Endothelial cell of umbilical vein (primary cell): ENCODE measurements at regions not wholly inside any gene's neighbourhood (a gene's known extent, or its start where the extent isn't known, plus 50 kb on each side); places are given as distances from the start of the nearest gene placed in this dataset.

Experiments used
- BruUV-seq: library from RNA; stranded (reverse); fragments of 400-500 nt; replicated peaks from 2 replicates; lab custom pipeline; 2021; lab: Mats Ljungman, UMichigan
- CTCF ChIA-PET: fragments of 300-600, 350-600 bp; sonication (Branson Sonifier 250); formaldehyde crosslinking; loops from one replicate; lab custom pipeline; 2021; ENCODE audit warnings: antibody characterized with exemption, inconsistent platforms; lab: Charles Lee
- POLR2A ChIA-PET: fragments of 300-600, 350-600 bp; sonication (Branson Sonifier 250); formaldehyde crosslinking; loops from one replicate; lab custom pipeline; 2021; ENCODE audit warnings: antibody characterized with exemption, inconsistent platforms; lab: Charles Lee
- DNase-seq: peaks from one replicate; pipeline ENCODE4 v3.0.0-alpha.2; 2011; ENCODE audit warnings: low read depth, low spot score
- FAIRE-seq: peaks from 2 replicates; lab custom pipeline; 2011; peaks lifted over from hg19 to GRCh38; lab: Jason Lieb, UNC
- H2AFZ ChIP-seq: 2 replicates; pipeline ENCODE4 v1.6.0; 2012; ENCODE audit warnings: low read depth, low read length, control low read depth, inconsistent platforms
- H3K27ac ChIP-seq: 2 replicates; pipeline ENCODE4 v1.5.1; 2011; ENCODE audit warnings: low read depth, mild to moderate bottlenecking, control low read depth, low read length, moderate library complexity; ENCODE audit not compliant: insufficient read depth
- H3K27me3 ChIP-seq, 2 experiments: 2 replicates each; pipeline versions ENCODE4 v1.6.0 to v1.6.1; 2011; ENCODE audit warnings: low read length in 2 of 2, mixed read lengths in 1 of 2; ENCODE audit not compliant: control insufficient read depth in 2 of 2, insufficient read depth in 2 of 2
- H3K36me3 ChIP-seq, 2 experiments: 2 replicates in 1 of 2; 3 replicates in 1 of 2; pipeline ENCODE4 v1.5.1; 2011; ENCODE audit warnings: low read length in 2 of 2, mild to moderate bottlenecking in 1 of 2, moderate library complexity in 1 of 2; ENCODE audit not compliant: control insufficient read depth in 2 of 2, insufficient read depth in 2 of 2; ENCODE audit errors: extremely low read depth in 1 of 2
- H3K4me1 ChIP-seq: 3 replicates; pipeline ENCODE4 v1.5.1; 2011; ENCODE audit warnings: mild to moderate bottlenecking, low read length; ENCODE audit not compliant: control insufficient read depth, insufficient read depth; ENCODE audit errors: extremely low read depth
- H3K4me2 ChIP-seq: 2 replicates; pipeline ENCODE4 v1.6.1; 2011; ENCODE audit warnings: low read length, control low read depth, mixed read lengths; ENCODE audit not compliant: insufficient read depth
- H3K4me3 ChIP-seq, 3 experiments: fragments of 200-600 bp in 1 of 3; sonication (generic), shearing (Covaris generic) in 1 of 3; replicated peaks in 1 of 3; 2 replicates each; pipeline ENCODE4 v1.5.1; 2011 to 2016; ENCODE audit warnings: control low read depth in 3 of 3, low read length in 3 of 3, mild to moderate bottlenecking in 2 of 3, inconsistent platforms in 1 of 3, low read depth in 1 of 3, moderate library complexity in 1 of 3; ENCODE audit not compliant: insufficient read depth in 1 of 3
- H3K79me2 ChIP-seq: 2 replicates; pipeline ENCODE4 v1.6.0; 2012; ENCODE audit warnings: low read length, inconsistent platforms; ENCODE audit not compliant: control insufficient read depth, insufficient read depth
- H3K9ac ChIP-seq: replicated peaks from 2 replicates; pipeline ENCODE3; 2011; ENCODE audit warnings: low read length, control low read depth; ENCODE audit not compliant: insufficient read depth; ENCODE audit errors: extremely low read depth
- H3K9me1 ChIP-seq: replicated peaks from 3 replicates; pipeline ENCODE4 v1.6.0; 2011; ENCODE audit warnings: mild to moderate bottlenecking, low read length; ENCODE audit not compliant: control insufficient read depth, insufficient read depth; ENCODE audit errors: extremely low read depth
- H3K9me3 ChIP-seq: replicated peaks from 2 replicates; pipeline ENCODE4 v1.5.1; 2012; ENCODE audit warnings: low read length, inconsistent platforms; ENCODE audit not compliant: control insufficient read depth, insufficient read depth
- H4K20me1 ChIP-seq: replicated peaks from 2 replicates; pipeline ENCODE3; 2011; ENCODE audit warnings: mild to moderate bottlenecking, low read length; ENCODE audit not compliant: control insufficient read depth, insufficient read depth; ENCODE audit errors: extremely low read depth
- EZH2 ChIP-seq: IDR thresholded peaks from 2 replicates; pipeline ENCODE4 v1.6.1; 2012; ENCODE audit warnings: borderline replicate concordance, low read depth, mild to moderate bottlenecking, moderate library complexity, low read length, inconsistent platforms; ENCODE audit not compliant: severe bottlenecking
- FOS ChIP-seq: IDR thresholded peaks from 2 replicates; pipeline ENCODE4 v1.6.1; 2011; ENCODE audit warnings: mild to moderate bottlenecking, low read length, moderate library complexity, borderline replicate concordance; ENCODE audit not compliant: insufficient read depth
- GATA2 ChIP-seq: IDR thresholded peaks from 2 replicates; pipeline ENCODE4 v1.7.0; 2011; ENCODE audit warnings: low read depth, mild to moderate bottlenecking, moderate library complexity, mixed read lengths, low read length; ENCODE audit not compliant: insufficient read length, insufficient read depth
- JUN ChIP-seq: IDR thresholded peaks from 2 replicates; pipeline ENCODE4 v1.6.1; 2011; ENCODE audit warnings: borderline replicate concordance, low read depth; ENCODE audit not compliant: insufficient read length, insufficient read depth
- MYC ChIP-seq: IDR thresholded peaks from one replicate; pipeline ENCODE4 v1.6.1; 2011; ENCODE audit warnings: mild to moderate bottlenecking, low read depth, low read length
- POLR2A ChIP-seq: IDR thresholded peaks from 2 replicates; pipeline ENCODE4 v1.6.1; 2012; ENCODE audit warnings: low read depth, mild to moderate bottlenecking, control low read depth, low read length
- POLR2AphosphoS5 ChIP-seq: IDR thresholded peaks from 2 replicates; pipeline ENCODE4 v1.6.1; 2012; ENCODE audit warnings: low read depth, mild to moderate bottlenecking, control low read depth, low read length, moderate library complexity; ENCODE audit not compliant: insufficient read depth
- dilution Hi-C: fragments of 300-500 bp; cut with MboI; formaldehyde crosslinking; loops from one replicate; pipeline ENCODE4 v1.15.0; 2019; ENCODE audit warnings: low sequenced_read_pairs; ENCODE audit not compliant: extremely low pct_ligation_motif_present
- intact Hi-C: fragments of 100-400 bp; cut with micrococcal nuclease; formaldehyde crosslinking; loops from one replicate; pipeline ENCODE4 v1.10.0; 2022
- TF ChIP-seq, protein P1 (sequence below), 2 donors: IDR thresholded peaks; 1 replicate in 1 of 2; 2 replicates in 1 of 2; pipeline ENCODE4 v1.5.1; 2011; ENCODE audit warnings: low read length in 2 of 2, mild to moderate bottlenecking in 2 of 2, moderate library complexity in 2 of 2, control low read depth in 1 of 2, inconsistent platforms in 1 of 2, low read depth in 1 of 2; ENCODE audit not compliant: insufficient read depth in 1 of 2; ENCODE audit errors: extremely low read depth in 1 of 2
- TF ChIP-seq, protein P2 (sequence below): IDR thresholded peaks from 2 replicates; pipeline ENCODE4 v1.6.1; 2011; ENCODE audit not compliant: insufficient read depth, insufficient read length

DNA sequence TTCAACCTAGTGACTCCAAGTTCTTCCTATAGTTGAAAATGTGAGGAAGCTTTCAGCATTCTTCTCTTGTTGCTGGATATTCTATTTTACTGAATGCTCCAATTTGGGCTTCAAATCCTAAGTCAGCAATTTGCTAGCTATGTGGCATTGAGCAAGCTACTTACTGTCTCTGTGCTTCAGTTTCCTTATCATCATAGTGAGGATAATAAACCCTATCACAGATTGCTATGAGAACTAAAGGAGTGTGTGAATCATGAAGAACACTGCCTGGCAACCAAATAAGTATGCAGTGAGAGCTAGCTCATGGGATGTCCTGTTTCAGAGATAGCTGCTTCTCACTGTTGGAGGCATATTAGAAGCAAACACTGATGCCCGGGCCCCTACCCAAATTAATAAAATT lies 163.8 kb upstream of the CDIN1 start:
- CTCF ChIA-PET: interaction anchor here (0.6 to 1.9 kb wide), 4 partner anchors 9 to 664 kb away, joined by 3 to 7 read pairs (median 4); no protein-coding TSS in a partner anchor
- H3K27me3 ChIP-seq: no peaks in the 10 kb centered on the region
- no peak overlapping the region for H3K27ac ChIP-seq

More for the DNA sequence above, 163.8 kb upstream of the CDIN1 start:
- no peaks in the 10 kb centered on the region for H3K9me1 ChIP-seq
- POLR2A ChIA-PET: no interaction called here
- no TSS peak for BruUV-seq
- no peaks in the 10 kb centered on the region for H3K79me2 ChIP-seq
- TF ChIP-seq MYC (no peak), EZH2 (no peak), JUN (no peak), POLR2AphosphoS5 (no peak), GATA2 (no peak), POLR2A (no peak), FOS (no peak)
- TF ChIP-seq, protein P1, sequence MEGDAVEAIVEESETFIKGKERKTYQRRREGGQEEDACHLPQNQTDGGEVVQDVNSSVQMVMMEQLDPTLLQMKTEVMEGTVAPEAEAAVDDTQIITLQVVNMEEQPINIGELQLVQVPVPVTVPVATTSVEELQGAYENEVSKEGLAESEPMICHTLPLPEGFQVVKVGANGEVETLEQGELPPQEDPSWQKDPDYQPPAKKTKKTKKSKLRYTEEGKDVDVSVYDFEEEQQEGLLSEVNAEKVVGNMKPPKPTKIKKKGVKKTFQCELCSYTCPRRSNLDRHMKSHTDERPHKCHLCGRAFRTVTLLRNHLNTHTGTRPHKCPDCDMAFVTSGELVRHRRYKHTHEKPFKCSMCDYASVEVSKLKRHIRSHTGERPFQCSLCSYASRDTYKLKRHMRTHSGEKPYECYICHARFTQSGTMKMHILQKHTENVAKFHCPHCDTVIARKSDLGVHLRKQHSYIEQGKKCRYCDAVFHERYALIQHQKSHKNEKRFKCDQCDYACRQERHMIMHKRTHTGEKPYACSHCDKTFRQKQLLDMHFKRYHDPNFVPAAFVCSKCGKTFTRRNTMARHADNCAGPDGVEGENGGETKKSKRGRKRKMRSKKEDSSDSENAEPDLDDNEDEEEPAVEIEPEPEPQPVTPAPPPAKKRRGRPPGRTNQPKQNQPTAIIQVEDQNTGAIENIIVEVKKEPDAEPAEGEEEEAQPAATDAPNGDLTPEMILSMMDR (IDR thresholded peaks at IDR 0.05; ENCODE audit: extremely low read depth in 1 of 2, insufficient read depth in 1 of 2, low read depth in 1 of 2, low read length in 2 of 2): no peak
- TF ChIP-seq, protein P2, sequence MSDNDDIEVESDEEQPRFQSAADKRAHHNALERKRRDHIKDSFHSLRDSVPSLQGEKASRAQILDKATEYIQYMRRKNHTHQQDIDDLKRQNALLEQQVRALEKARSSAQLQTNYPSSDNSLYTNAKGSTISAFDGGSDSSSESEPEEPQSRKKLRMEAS: no peak
- no peak overlapping the region for H3K9ac ChIP-seq
- no peaks in the 10 kb centered on the region for H3K4me1 ChIP-seq
- FAIRE-seq (no peak), DNase-seq (no peak)
- no peaks in the 10 kb centered on the region for H4K20me1 ChIP-seq
- H3K4me2 ChIP-seq: no peak overlapping the region
- intact Hi-C loops (no loop called here), dilution Hi-C loops (no loop called here)
- H3K36me3 ChIP-seq: no peaks in the 10 kb centered on the region
- no peak overlapping the region for H2AFZ ChIP-seq
- H3K9me3 ChIP-seq: no peaks in the 10 kb centered on the region
- no peak overlapping the region for H3K4me3 ChIP-seq
